GM12873 (cell line): ENCODE measurements at regions not wholly inside any gene's neighbourhood (a gene's known extent, or its start where the extent isn't known, plus 50 kb on each side); places are given as distances from the start of the nearest gene placed in this dataset.

Experiments
- CTCF ChIP-seq: IDR thresholded peaks from 2 replicates; pipeline ENCODE4 v1.5.1; 2012; ENCODE audit warnings: low read depth, mild to moderate bottlenecking, moderate library complexity, low read length, control low read depth; ENCODE audit not compliant: insufficient read depth; ENCODE audit errors: missing control alignments

GRCh38 chr15:100727291-100727851 is 125.0 kb downstream of the ASB7 start:
- no peak for TF ChIP-seq CTCF

DNA sequence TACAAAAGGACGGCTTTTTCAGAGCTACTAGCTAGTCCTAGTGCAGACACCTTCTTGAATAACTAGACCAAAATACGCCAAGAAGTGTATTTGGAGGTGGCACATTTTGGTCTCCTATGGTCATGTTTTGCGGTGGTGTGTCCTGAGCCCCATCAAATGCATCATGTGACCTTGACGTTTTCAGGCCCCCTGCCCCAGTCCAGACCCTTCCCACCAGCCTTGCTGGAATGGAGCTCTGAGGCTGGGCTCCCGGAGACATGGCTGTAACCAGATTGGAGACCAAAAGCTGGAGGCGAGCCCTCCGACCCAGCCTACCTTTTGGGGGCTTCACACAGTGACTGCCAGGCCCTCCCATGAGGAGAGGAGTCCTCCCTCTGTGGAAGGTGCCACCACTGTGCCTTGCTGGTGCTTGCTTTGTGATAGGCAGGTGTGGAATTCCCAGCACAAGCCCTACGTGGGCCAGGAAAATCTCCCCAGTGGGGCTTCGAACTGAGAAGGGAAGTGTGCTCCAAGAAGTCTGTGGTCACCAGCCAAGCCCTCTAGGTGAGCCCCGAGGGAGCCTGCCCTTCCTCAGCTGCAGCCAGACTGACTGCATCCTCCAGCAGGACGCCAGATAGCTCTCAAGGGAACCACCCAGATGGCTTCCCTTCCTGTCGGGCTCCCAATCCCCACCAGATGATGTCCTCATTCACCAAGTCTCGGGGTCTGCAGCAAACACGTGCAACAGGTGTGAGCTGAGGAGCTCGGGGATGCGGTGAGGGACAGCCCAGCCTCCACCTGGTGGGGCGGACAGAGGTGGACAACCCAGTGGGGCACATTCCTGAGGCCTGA is 126.2 kb downstream of the ASB7 start:
- TF ChIP-seq CTCF: no peak

GRCh38 chr15:100729461-100729860 is 127.1 kb downstream of the ASB7 start:
- TF ChIP-seq CTCF: no peak

DNA sequence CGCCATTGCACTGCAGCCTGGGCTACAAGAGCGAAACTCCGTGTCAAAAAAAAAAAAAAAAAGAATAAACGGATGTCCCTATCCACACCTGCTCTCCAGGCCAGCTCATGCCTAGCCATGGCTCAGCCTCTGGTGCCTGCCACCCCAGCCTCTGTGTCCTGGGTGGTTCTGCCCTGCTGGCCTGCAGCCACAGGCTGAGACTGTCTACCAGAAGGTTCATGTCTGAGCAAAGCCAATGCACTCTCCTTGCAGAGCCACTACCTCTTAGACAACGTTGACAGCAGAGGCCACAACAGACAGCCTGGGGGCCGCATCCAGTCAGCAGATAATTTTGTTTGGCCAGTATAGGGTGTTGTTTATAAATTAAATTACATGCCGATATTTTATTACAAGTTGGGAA is 127.7 kb downstream of the ASB7 start:
- TF ChIP-seq CTCF: no peak

DNA sequence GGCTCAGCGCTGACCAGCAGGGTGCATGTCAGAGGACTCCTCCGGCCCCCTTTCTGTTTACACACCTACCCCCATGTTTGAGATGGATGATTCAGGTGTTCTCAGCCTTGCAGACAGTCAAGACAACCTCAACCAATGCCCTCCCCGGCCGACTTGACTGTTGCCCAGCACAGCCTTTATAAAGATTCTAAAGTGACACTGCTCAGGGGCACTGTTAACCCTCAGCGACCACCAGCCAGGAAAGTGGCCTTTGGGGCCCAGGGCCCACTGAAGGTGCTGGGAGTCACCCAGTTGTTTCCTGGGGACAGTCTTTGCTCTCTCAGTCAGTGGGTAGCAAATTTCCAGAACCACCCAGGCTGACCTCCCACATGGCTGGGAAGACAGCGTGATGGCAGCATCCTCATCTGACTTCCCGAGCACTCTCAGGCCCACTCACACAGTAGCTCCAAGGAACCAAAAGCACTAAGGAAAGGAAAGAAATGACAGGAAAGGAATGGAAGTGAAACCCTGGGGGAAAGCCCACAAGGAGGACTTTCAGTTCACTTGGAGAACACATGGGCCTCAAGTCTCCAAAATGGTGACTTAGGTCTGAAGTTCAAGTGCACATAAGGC is 128.4 kb downstream of the ASB7 start:
- TF ChIP-seq CTCF: no peak

GRCh38 chr15:100731267-100732152 is 129.1 kb downstream of the ASB7 start:
- no peak for TF ChIP-seq CTCF
